ENCODE measurements at regions not wholly inside any gene's neighbourhood (a gene's known extent, or its start where the extent isn't known, plus 50 kb on each side); places are given as distances from the start of the nearest gene placed in this dataset.

DNA sequence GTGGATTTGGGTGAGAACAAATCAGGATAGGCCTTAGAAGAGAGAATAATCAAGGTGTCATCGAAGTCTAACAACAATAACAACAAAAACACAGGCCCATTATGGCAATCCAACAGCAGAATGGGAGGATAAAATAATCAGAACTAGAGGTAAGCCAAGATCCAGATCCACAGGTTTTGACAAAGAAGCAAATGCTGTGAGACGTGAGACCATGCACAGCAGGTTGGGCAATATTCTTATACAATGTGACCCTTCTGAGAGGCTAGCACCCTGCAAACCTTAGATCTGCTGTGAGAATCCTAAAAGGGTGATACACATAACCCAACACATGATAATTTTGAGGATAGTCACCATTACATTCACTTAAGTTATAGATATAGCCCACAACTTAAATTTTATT lies 352.9 kb downstream of the CDH10 start:
- dilution Hi-C loops (cut with HindIII; ENCODE audit: low sequenced_read_pairs, unreplicated experiment) (no loop called here), in situ Hi-C loops (cut with MboI; ENCODE audit: low sequenced_read_pairs) (no loop called here)

More for the DNA sequence above, 352.9 kb downstream of the CDH10 start:
- Histone ChIP-seq H3K4me1 (ENCODE audit: control insufficient read depth, insufficient read depth, low read length) (no peaks in the 10 kb centered on the region), H3K23ac (ENCODE audit: low read depth, low read length) (no peak overlapping the region), H3K9me1 (ENCODE audit: insufficient read depth, low read length) (no peaks in the 10 kb centered on the region), H3K27ac (ENCODE audit: insufficient read depth, low read length) (no peak overlapping the region), H3K4me2 (ENCODE audit: low read depth, low read length) (no peak overlapping the region), H3K9ac (ENCODE audit: low read depth, low read length) (no peak overlapping the region), H2AFZ (replicated peaks; ENCODE audit: low read length, poor library complexity) (no peak overlapping the region), H3K4me3 (ENCODE audit: insufficient read depth, low read depth, low read length) (no peak overlapping the region), H2BK20ac (ENCODE audit: low read depth, low read length) (no peak overlapping the region), H4K20me1 (ENCODE audit: insufficient read depth, low read length) (no peaks in the 10 kb centered on the region), H2AK9ac (replicated peaks; ENCODE audit: low read depth, low read length, poor library complexity) (no peak overlapping the region), H3K4ac (ENCODE audit: low read depth, low read length) (no peak overlapping the region), H2AK5ac (ENCODE audit: low read depth, low read length) (no peak overlapping the region), H2BK15ac (ENCODE audit: low read depth, low read length) (no peak overlapping the region), H3K79me1 (ENCODE audit: low read depth in 1 of 2, low read length in 2 of 2) (no peaks in the 10 kb centered on the region), H3K9me3 (ENCODE audit: control insufficient read depth, insufficient read depth, low read length) (0 out of 2 replicates have a peak, but pooled peaks cover 2% of the 10 kb centered on the region), H3K56ac (ENCODE audit: extremely low read depth, insufficient read depth, low read length) (no peak overlapping the region), H3K27me3 (ENCODE audit: control insufficient read depth, insufficient read depth, low read length) (no peaks in the 10 kb centered on the region), H2BK120ac (ENCODE audit: low read depth, low read length) (no peak overlapping the region), H4K5ac (ENCODE audit: low read depth, low read length) (no peak overlapping the region), H4K91ac (ENCODE audit: insufficient read depth, low read depth, low read length) (no peak overlapping the region), H3K18ac (ENCODE audit: low read depth, low read length) (no peak overlapping the region), H4K8ac (ENCODE audit: low read depth in 2 of 2, low read length in 2 of 2) (no peak overlapping the region), H3K14ac (replicated peaks; ENCODE audit: low read depth, low read length) (no peak overlapping the region), H3K36me3 (ENCODE audit: control insufficient read depth, insufficient read depth, low read length) (no peaks in the 10 kb centered on the region), H2BK5ac (ENCODE audit: low read depth, low read length, poor library complexity, severe bottlenecking) (no peak overlapping the region)
- CTCF ChIA-PET = no interaction called here
- TF ChIP-seq, protein P1, sequence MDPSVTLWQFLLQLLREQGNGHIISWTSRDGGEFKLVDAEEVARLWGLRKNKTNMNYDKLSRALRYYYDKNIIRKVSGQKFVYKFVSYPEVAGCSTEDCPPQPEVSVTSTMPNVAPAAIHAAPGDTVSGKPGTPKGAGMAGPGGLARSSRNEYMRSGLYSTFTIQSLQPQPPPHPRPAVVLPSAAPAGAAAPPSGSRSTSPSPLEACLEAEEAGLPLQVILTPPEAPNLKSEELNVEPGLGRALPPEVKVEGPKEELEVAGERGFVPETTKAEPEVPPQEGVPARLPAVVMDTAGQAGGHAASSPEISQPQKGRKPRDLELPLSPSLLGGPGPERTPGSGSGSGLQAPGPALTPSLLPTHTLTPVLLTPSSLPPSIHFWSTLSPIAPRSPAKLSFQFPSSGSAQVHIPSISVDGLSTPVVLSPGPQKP (IDR thresholded peaks at IDR 0.05; ENCODE audit: borderline replicate concordance, low read depth, low read length) = no peak
- no peak for TF ChIP-seq NFE2L2 (IDR thresholded peaks at IDR 0.05; ENCODE audit: low read depth, low read length)
- no peak for TF ChIP-seq RFX5 (IDR thresholded peaks at IDR 0.05; ENCODE audit: low read depth, low read length)
- TF ChIP-seq POLR2A (IDR thresholded peaks at IDR 0.05; ENCODE audit: low read depth, low read length) = no peak
- TF ChIP-seq SMC3 (IDR thresholded peaks at IDR 0.05; ENCODE audit: low read depth, low read length) = no peak
- no peak for TF ChIP-seq MAFK (IDR thresholded peaks at IDR 0.05; ENCODE audit: low read depth, low read length)
- TF ChIP-seq, protein P2, sequence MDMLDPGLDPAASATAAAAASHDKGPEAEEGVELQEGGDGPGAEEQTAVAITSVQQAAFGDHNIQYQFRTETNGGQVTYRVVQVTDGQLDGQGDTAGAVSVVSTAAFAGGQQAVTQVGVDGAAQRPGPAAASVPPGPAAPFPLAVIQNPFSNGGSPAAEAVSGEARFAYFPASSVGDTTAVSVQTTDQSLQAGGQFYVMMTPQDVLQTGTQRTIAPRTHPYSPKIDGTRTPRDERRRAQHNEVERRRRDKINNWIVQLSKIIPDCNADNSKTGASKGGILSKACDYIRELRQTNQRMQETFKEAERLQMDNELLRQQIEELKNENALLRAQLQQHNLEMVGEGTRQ (IDR thresholded peaks at IDR 0.05; ENCODE audit: low read depth, low read length) = no peak
- no peak for TF ChIP-seq RCOR1 (IDR thresholded peaks at IDR 0.05; ENCODE audit: insufficient replicate concordance, low read length)
- ATAC-seq (ENCODE audit: low read depth) (no peak), DNase-seq (no peak)
- intact Hi-C loops (cut with micrococcal nuclease) = no loop called here
- BruUV-seq (replicated peaks) = no TSS peak
- no CpG with 5 or more reads among the region's 2 CpGs for WGBS, 2 experiments (ENCODE audit: extremely low coverage in 2 of 2, insufficient read length in 1 of 2)
- POLR2A ChIA-PET (ENCODE audit: unreplicated experiment) = no interaction called here

All from IMR-90 (cell line).